ENCODE measurements at regions not wholly inside any gene's neighbourhood (a gene's known extent, or its start where the extent isn't known, plus 50 kb on each side); places are given as distances from the start of the nearest gene placed in this dataset.

DNA sequence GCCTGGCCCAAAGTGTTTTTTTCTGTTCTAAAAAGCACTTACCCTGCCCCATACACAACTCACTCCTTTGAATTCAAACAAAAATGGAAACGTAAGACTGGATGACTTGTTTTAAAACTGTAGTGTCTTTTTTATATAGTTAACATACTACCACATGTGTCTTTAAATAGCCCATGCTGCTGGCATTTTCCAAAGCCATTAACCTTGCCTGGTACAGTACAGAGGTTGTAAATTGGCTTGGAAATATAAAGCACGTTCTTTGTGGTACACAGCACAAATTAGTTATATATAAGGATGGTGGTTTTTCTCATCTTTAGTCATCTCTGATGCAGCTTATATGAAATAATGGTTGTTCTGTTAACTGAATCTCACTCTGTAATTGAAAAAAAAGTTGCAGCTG, 519.7 kb upstream of the ZNF608 start:
- no peak overlapping the region for H3K4me3 ChIP-seq (ENCODE audit: extremely low read depth, insufficient read depth, low read length, poor library complexity, severe bottlenecking)
- no peaks in the 10 kb centered on the region for H3K36me3 ChIP-seq (ENCODE audit: control insufficient read depth, insufficient read depth, low read length)
- no peak overlapping the region for H3K27ac ChIP-seq (ENCODE audit: low read depth, low read length, severe bottlenecking)
- WGBS, 2 experiments (ENCODE audit: insufficient coverage in 2 of 2), result no CpG with 5 or more reads among the region's 2 CpGs
- peaks cover 9% of the 10 kb centered on the region for H3K4me1 ChIP-seq (ENCODE audit: control insufficient read depth, insufficient read depth, low read length, poor library complexity, severe bottlenecking)
- no peaks in the 10 kb centered on the region for H3K9me3 ChIP-seq (ENCODE audit: control insufficient read depth, low read length)

DNA sequence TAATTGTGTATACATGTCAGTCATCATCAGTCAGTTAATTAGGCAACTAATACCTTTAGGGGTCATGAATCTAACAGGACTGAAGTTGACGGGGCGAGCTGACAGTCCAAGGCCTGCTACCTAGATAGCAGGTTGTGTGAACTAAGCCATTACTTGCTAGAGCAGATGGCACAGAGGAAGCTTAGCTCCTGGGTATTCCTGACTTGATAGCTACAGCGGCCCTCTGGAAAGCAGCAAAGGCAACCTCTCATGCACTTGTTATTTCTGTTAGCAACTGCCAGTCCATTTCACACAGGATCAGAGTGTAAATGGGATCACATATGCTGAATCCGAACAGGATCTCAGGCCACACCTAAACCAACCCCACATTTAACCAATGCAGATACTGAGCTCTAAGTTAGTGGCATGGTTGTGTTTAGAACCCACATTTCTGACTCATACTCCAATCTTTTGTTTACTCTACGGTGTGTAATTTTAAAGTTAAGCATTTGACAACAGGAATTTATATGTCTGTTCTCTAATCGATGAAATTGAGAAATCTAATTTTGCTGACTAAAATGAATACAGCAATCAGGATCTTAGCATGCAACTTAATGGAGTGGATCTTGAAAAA, 521.3 kb upstream of the ZNF608 start:
- Histone ChIP-seq H3K36me3 (ENCODE audit: control insufficient read depth, insufficient read depth, low read length) (no peaks in the 10 kb centered on the region), H3K4me1 (ENCODE audit: control insufficient read depth, insufficient read depth, low read length, poor library complexity, severe bottlenecking) (peaks cover 9% of the 10 kb centered on the region), H3K9me3 (ENCODE audit: control insufficient read depth, low read length) (no peaks in the 10 kb centered on the region), H3K27ac (ENCODE audit: low read depth, low read length, severe bottlenecking) (no peak overlapping the region), H3K4me3 (ENCODE audit: extremely low read depth, insufficient read depth, low read length, poor library complexity, severe bottlenecking) (no peak overlapping the region)
- 95 to 97% methylated on average over 3 to 4 of the region's 6 CpGs for WGBS, 2 experiments (ENCODE audit: insufficient coverage in 2 of 2)

- Histone ChIP-seq H3K9me3 (ENCODE audit: control insufficient read depth, low read length) (no peaks in the 10 kb centered on the region), H3K27ac (ENCODE audit: low read depth, low read length, severe bottlenecking) (no peak overlapping the region), H3K4me1 (ENCODE audit: control insufficient read depth, insufficient read depth, low read length, poor library complexity, severe bottlenecking) (peaks cover 22% of the 10 kb centered on the region), H3K4me3 (ENCODE audit: extremely low read depth, insufficient read depth, low read length, poor library complexity, severe bottlenecking) (no peak overlapping the region), H3K36me3 (ENCODE audit: control insufficient read depth, insufficient read depth, low read length) (no peaks in the 10 kb centered on the region)
- 88 to 92% methylated on average over 2 to 4 of the region's 4 CpGs for WGBS, 2 experiments (ENCODE audit: insufficient coverage in 2 of 2)
Measured at GRCh38 chr5:125269926-125270325, 523.5 kb upstream of the ZNF608 start.

- no peak overlapping the region for H3K27ac ChIP-seq (ENCODE audit: low read depth, low read length, severe bottlenecking)
- peaks cover 40% of the 10 kb centered on the region for H3K4me1 ChIP-seq (ENCODE audit: control insufficient read depth, insufficient read depth, low read length, poor library complexity, severe bottlenecking)
- no peaks in the 10 kb centered on the region for H3K36me3 ChIP-seq (ENCODE audit: control insufficient read depth, insufficient read depth, low read length)
- H3K9me3 ChIP-seq (ENCODE audit: control insufficient read depth, low read length), result no peaks in the 10 kb centered on the region
- no peak overlapping the region for H3K4me3 ChIP-seq (ENCODE audit: extremely low read depth, insufficient read depth, low read length, poor library complexity, severe bottlenecking)
- WGBS, 2 experiments (ENCODE audit: insufficient coverage in 2 of 2), result 96 to 100% methylated on average over 3 to 4 of the region's 4 CpGs
Measured at GRCh38 chr5:125272357-125272756, 525.9 kb upstream of the ZNF608 start.

DNA sequence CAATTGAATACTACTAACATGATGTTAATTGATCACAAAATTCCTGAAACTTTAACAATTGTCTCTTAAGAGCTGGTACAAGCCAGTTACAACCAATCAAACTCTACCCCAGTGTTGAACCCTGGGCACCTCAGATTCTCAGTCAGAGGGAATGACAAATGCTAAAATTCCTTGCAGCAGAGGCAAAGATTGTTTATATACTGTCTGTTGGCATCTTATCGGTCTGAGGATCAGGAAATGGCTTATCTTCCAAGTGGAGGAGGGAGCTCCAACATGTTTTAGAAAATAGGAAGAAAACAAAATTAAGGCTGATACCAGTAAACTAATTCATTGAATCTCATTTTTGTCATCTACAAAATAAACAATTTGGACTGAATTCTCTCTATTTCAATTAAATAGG, 527.8 kb upstream of the ZNF608 start:
- H3K27ac ChIP-seq (ENCODE audit: low read depth, low read length, severe bottlenecking), result peak overlapping the region; percentile 48
- H3K4me3 ChIP-seq (ENCODE audit: extremely low read depth, insufficient read depth, low read length, poor library complexity, severe bottlenecking), result no peak overlapping the region
- peaks cover 48% of the 10 kb centered on the region for H3K4me1 ChIP-seq (ENCODE audit: control insufficient read depth, insufficient read depth, low read length, poor library complexity, severe bottlenecking)
- H3K9me3 ChIP-seq (ENCODE audit: control insufficient read depth, low read length), result no peaks in the 10 kb centered on the region
- 17% methylated on average over 1 of the region's 1 CpG; no CpG with 5 or more reads in 1 of the 2 experiments for WGBS, 2 experiments (ENCODE audit: insufficient coverage in 2 of 2)
- no peaks in the 10 kb centered on the region for H3K36me3 ChIP-seq (ENCODE audit: control insufficient read depth, insufficient read depth, low read length)

GRCh38 chr5:125274938-125275724, 528.7 kb upstream of the ZNF608 start:
- Histone ChIP-seq H3K36me3 (ENCODE audit: control insufficient read depth, insufficient read depth, low read length) (no peaks in the 10 kb centered on the region), H3K4me1 (ENCODE audit: control insufficient read depth, insufficient read depth, low read length, poor library complexity, severe bottlenecking) (peaks cover 48% of the 10 kb centered on the region), H3K9me3 (ENCODE audit: control insufficient read depth, low read length) (no peaks in the 10 kb centered on the region), H3K27ac (ENCODE audit: low read depth, low read length, severe bottlenecking) (peak overlapping the region; percentile 43), H3K4me3 (ENCODE audit: extremely low read depth, insufficient read depth, low read length, poor library complexity, severe bottlenecking) (no peak overlapping the region)
- no CpG with 5 or more reads among the region's 1 CpG for WGBS, 2 experiments (ENCODE audit: insufficient coverage in 2 of 2)

- Histone ChIP-seq H3K9me3 (ENCODE audit: control insufficient read depth, low read length) (no peaks in the 10 kb centered on the region), H3K4me3 (ENCODE audit: extremely low read depth, insufficient read depth, low read length, poor library complexity, severe bottlenecking) (no peak overlapping the region), H3K36me3 (ENCODE audit: control insufficient read depth, insufficient read depth, low read length) (no peaks in the 10 kb centered on the region), H3K4me1 (ENCODE audit: control insufficient read depth, insufficient read depth, low read length, poor library complexity, severe bottlenecking) (peaks cover 48% of the 10 kb centered on the region), H3K27ac (ENCODE audit: low read depth, low read length, severe bottlenecking) (no peak overlapping the region)
- 71% methylated on average over 1 of the region's 3 CpGs; no CpG with 5 or more reads in 1 of the 2 experiments for WGBS, 2 experiments (ENCODE audit: insufficient coverage in 2 of 2)
Measured at GRCh38 chr5:125275725-125276090, 529.3 kb upstream of the ZNF608 start.

DNA sequence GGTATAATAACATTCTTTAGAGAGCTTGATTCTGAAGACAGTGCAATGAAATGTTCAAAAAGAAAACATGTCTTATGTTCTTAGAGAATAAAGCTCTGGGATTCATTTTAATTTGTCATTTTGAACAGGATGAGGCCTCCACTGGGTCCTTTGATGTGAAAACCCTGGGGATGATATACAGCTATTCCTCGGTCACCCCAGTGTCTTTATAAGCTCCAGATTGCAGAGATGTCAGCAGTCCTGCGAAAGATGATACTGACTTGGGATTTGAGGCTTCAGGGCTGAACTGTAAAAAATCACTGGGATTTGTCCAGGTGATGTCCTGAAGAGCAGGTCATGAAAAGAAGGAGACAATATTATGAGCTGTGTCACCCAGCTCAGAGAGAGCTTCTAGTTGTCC, 529.7 kb upstream of the ZNF608 start:
- no peaks in the 10 kb centered on the region for H3K36me3 ChIP-seq (ENCODE audit: control insufficient read depth, insufficient read depth, low read length)
- no peak overlapping the region for H3K4me3 ChIP-seq (ENCODE audit: extremely low read depth, insufficient read depth, low read length, poor library complexity, severe bottlenecking)
- 74 to 100% methylated on average over 2 of the region's 2 CpGs for WGBS, 2 experiments (ENCODE audit: insufficient coverage in 2 of 2)
- H3K27ac ChIP-seq (ENCODE audit: low read depth, low read length, severe bottlenecking), result no peak overlapping the region
- peaks cover 48% of the 10 kb centered on the region for H3K4me1 ChIP-seq (ENCODE audit: control insufficient read depth, insufficient read depth, low read length, poor library complexity, severe bottlenecking)
- H3K9me3 ChIP-seq (ENCODE audit: control insufficient read depth, low read length), result no peaks in the 10 kb centered on the region

DNA sequence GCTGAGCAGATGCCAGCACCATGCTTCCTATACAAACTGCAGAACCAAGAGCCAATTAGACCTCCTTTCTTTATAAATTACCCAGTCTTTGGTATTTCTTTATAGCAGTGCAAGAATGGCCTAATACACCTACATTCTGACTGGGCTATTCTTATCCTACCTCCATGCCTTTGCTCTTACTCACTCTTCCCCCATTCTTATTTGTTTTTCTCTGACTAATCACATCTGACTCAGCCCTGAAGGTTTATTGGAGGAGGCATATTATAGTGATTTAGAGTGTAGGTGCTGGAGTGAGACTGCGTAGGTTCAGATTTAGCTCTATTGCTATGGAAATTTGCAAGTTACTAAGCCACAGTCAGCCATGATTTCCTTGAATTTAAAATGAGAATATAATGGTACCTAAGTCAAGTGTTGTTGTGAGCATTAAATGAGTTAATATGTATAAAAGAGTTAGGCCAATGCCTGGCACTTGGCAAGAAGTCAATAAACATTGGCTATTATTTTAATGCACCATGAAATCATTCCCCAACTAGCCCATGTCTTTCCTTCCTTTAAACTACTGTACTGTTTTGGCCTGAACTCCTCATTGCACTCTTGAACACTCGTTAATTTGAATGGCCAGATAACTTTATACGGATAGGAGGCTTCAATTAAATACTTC, 531.2 kb upstream of the ZNF608 start:
- no peaks in the 10 kb centered on the region for H3K9me3 ChIP-seq (ENCODE audit: control insufficient read depth, low read length)
- H3K4me3 ChIP-seq (ENCODE audit: extremely low read depth, insufficient read depth, low read length, poor library complexity, severe bottlenecking), result no peak overlapping the region
- H3K4me1 ChIP-seq (ENCODE audit: control insufficient read depth, insufficient read depth, low read length, poor library complexity, severe bottlenecking), result peaks cover 48% of the 10 kb centered on the region
- H3K27ac ChIP-seq (ENCODE audit: low read depth, low read length, severe bottlenecking), result no peak overlapping the region
- H3K36me3 ChIP-seq (ENCODE audit: control insufficient read depth, insufficient read depth, low read length), result no peaks in the 10 kb centered on the region
- WGBS, 2 experiments (ENCODE audit: insufficient coverage in 2 of 2), result 70 to 93% methylated on average over 1 to 2 of the region's 3 CpGs

- 100% methylated on average over 1 of the region's 2 CpGs; no CpG with 5 or more reads in 1 of the 2 experiments for WGBS, 2 experiments (ENCODE audit: insufficient coverage in 2 of 2)
- Histone ChIP-seq H3K27ac (ENCODE audit: low read depth, low read length, severe bottlenecking) (no peak overlapping the region), H3K4me3 (ENCODE audit: extremely low read depth, insufficient read depth, low read length, poor library complexity, severe bottlenecking) (no peak overlapping the region), H3K4me1 (ENCODE audit: control insufficient read depth, insufficient read depth, low read length, poor library complexity, severe bottlenecking) (peaks cover 38% of the 10 kb centered on the region), H3K36me3 (ENCODE audit: control insufficient read depth, insufficient read depth, low read length) (no peaks in the 10 kb centered on the region), H3K9me3 (ENCODE audit: control insufficient read depth, low read length) (no peaks in the 10 kb centered on the region)
Measured at GRCh38 chr5:125278711-125279110, 532.3 kb upstream of the ZNF608 start.

DNA sequence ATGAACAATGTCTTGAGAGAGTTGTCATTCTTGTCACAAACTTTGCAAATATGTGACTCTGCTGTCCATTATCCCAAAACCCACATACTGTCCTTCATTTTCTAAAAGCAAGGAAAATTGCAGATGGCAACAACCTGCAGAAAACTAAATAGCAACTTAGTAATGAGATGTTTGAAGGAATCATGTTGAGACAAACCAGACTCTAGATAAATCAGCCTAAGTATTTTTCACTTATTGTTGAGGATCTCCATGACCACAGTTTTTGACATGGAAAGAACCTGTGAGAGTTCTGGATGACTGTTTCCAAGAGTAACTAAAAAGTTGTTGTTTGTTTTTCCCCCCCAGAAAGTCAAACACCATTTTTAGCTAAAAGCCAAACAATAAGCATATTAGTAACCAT, 535.2 kb upstream of the ZNF608 start:
- Histone ChIP-seq H3K4me1 (ENCODE audit: control insufficient read depth, insufficient read depth, low read length, poor library complexity, severe bottlenecking) (peaks cover 8% of the 10 kb centered on the region), H3K4me3 (ENCODE audit: extremely low read depth, insufficient read depth, low read length, poor library complexity, severe bottlenecking) (no peak overlapping the region), H3K27ac (ENCODE audit: low read depth, low read length, severe bottlenecking) (no peak overlapping the region), H3K9me3 (ENCODE audit: control insufficient read depth, low read length) (no peaks in the 10 kb centered on the region), H3K36me3 (ENCODE audit: control insufficient read depth, insufficient read depth, low read length) (no peaks in the 10 kb centered on the region)

All from mesodermal cell (in vitro differentiated cells).